Activated T-helper 9 cell treated with anti-CD3 and anti-CD28 coated beads, Interleukin-2, amount 50 U/mL, for 16 hours (primary cell): ENCODE measurements at regions not wholly inside any gene's neighbourhood (a gene's known extent, or its start where the extent isn't known, plus 50 kb on each side); places are given as distances from the start of the nearest gene placed in this dataset.
"Not testable (repeated sequence)": the region's sequence is repeated elsewhere in the genome, so short reads cannot be mapped to it uniquely, and the experiment has no call there.

Experiments used
- DNase-seq: peaks from one replicate; pipeline ENCODE4 v3.0.0-alpha.2; 2020; ENCODE audit warnings: low read depth

DNA sequence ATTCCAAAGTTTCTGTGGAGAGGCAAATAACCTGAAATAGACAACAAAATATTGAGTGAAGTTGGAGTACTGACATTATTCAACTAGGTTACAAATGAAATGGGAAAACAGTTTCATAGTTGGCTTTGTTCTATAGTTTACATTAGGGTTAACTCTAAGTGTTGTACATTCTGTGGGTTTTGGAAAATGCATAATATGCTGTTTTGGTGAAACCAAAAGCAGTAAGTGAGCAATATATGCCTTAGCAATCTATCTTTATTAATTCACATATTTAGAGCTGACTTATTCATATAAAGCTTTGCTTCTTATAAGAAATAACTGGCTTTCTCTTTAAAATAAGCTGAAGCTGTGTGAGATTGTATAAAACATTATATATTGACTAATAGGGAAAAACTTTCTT, 157.5 kb upstream of the AHI1 start:
- no peak for DNase-seq

DNA sequence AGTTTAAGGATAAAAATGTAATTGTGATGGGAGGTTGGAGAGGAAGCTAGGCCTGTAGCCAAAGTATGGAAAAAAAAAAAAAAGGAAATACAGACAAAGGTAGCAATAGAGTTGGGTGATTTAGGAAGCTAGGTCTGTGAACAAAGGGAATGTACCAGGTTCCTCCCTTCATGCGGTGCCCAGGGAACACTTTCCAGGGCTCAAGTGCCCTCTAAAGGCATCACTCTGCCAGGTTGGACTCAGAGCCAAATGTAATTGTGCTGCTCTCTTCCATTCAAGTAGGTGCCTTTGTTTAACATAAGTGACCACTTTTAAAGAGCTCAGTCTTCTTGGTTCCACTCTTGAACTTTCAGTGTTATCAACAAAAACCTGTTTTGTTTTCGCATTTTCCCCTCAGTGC, 159.7 kb upstream of the AHI1 start:
- no peak for DNase-seq

DNA sequence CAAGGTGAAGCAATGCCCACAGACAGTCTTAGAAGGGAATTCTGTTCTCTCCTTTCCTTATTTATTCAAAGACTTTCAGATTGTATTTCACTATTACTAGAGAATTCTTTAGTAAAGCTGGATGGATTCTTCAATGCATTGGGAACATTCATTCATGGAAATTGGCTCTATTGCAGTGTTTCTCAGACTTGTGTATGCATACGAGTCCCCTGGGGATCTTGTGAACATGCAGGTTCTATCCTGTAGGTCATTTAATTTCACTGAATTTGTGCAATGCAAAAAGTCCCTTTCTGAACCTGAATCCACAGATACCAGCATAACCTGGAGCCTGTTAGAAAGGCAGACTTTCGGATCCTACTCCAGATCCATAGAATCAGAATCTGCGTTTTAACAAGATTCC, 160.9 kb upstream of the AHI1 start:
- no peak for DNase-seq

DNA sequence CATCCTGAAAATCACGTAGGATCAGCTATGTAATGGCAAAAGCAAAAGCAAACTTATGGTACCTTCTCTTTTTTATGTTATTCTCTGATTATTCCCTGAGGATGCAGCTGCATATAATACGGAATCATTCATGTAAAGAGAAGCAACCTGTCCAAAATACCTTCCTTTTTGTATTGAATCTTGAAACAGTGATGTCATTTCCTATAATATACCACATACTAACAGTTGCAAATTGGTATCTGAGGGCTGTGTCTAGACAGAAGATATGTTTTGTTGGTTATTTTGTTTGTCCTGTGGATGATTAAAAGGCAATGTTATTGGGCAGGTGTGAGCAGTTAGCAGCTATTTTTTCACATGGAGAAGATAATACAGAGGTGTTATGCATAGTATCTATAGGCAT, 161.4 kb upstream of the AHI1 start:
- no peak for DNase-seq

DNA sequence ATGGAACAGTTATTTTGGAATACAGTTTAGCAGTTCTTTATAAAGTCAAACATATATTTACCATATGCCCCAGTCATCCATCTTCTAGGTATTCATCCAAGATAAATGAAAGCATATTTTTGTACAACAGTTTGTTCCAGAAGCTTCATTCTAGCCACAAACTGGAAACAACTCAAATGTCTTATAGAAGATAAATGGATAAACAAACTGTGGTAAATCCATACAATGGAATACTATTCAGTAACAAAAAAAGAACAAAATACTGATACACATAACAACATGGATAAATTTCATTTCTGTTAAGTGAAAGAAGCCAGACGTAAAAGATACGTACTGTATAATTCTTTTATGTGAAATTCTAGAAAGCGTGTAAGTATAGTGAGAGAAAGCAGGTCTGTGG, 167.0 kb upstream of the AHI1 start:
- no peak for DNase-seq

DNA sequence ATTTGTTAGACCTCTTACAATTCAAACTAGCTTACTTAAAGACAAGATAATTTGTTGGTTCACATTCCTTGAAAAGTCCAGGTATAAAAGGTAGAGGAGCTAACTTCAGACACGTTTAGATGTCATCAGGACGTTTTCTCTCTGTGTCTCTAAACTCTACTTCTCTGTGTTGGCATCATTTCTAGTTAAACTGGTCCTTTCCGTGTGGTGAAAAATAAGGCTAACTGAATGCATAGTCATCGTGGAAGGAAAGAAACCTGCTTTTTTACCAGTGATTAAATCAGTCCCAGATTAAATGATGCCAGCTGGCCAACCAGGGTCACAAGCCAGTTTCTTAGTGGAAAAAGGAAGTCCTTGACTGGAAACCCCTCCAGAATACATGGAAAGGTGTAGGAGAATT, 168.4 kb upstream of the AHI1 start:
- no peak for DNase-seq

DNA sequence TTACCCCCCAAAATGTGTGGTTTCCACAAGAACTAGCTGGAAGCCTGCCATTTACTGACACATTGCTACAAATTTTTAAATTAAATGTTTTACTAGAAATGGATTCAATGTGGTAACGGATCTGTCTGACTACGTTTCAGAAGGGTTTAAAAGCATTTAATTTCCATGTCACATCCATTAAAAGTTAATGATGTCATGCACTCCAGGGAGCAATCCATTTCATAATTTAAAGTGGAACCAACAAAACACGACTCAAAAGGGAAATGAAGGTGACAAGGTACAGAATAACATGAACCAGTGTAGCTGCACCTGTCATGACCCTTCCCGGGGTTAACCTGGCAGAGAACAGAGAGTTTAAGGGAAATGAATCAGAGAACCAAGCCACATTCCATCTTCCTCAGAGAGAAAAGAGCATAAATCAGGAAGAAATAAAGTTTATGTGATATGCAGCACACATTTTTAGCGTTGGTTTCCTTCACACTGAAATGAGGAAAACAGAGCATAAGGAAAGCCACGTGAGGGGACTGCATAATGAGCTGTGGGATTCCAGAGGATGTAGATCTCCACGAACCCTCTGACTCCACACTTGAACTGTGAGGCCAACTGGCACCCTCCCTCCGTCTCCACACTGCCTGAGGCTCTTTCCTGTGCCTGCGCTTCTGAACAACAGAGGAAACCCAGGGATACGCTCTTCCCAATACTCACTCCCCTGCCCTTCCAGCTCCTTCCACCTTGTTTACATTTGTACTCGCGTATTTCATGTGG, 170.3 kb upstream of the AHI1 start:
- no peak for DNase-seq

DNA sequence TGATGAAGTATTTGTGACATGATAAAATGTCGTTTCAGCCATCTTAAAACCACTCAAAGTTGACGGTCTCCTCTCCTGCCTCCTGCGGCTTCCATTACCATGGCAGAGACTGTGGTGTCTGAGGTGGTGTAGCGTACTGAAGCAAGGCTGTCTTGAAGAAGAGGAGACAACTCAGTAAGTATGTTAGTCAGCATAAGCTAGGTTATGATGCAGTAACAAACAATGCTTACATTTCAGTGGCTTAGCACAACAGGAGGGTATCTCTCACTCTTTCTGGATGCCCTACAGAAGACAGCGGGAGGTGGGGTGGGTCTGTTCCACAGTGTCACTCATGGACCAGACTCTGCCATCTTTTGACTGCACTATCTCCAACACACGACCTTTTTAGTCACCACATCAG, 174.7 kb upstream of the AHI1 start:
- no peak for DNase-seq

DNA sequence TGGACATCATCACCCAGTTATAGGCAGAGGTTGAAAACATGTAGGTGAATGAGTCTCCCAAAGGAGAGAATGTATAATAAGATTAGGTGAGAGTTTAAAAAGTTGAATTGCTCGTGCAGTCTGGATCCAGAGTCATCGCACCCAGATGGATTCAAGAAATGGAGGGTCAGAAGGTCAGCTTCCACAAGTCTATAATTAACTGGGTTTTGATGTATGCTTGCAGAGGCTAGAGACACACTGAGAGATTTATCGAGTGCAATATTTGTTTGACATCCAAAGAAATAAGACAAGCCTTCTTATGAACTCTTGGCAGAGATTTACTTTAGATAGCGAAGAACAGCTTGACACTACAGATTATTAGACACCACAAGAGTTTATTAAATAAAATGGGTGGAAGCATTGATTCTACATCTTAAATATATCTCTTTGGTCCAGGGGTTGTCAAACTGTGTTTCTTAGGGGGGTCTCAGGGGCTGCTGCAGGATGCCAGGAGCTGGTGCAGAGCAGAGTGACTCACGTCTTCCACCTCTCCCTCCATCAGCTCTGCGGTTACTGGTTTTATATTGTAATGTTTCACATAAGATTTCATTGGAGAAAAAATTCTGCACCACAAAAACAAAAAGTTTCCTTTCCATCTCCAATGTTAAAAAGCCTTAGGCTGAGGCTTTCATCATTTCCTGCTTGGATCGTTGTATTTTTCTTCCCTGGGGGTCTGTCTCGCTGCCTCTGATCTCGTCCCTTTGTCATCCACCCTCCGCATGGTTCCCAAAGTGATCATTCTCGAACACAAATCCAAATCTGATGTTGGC, 176.2 kb upstream of the AHI1 start:
- no peak for DNase-seq

DNA sequence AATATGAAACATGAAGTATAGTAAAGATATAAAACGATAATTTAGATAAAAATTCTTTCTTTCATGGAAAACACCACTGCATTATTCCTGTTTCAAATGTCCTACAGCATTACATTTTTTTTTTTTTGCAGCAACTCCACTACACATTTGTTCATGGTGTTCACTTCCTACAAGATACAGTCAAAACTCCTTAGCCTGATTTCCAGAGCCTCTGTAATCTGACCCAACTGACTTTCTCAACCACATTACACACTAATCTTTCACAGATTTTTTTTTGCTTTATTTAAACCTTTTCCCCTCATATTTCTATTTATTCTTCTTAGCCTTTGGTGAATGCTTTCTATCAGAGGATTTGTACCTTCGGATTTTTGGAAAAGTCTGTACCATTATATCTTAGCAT, 176.5 kb upstream of the PDE7B start:
- no peak for DNase-seq

DNA sequence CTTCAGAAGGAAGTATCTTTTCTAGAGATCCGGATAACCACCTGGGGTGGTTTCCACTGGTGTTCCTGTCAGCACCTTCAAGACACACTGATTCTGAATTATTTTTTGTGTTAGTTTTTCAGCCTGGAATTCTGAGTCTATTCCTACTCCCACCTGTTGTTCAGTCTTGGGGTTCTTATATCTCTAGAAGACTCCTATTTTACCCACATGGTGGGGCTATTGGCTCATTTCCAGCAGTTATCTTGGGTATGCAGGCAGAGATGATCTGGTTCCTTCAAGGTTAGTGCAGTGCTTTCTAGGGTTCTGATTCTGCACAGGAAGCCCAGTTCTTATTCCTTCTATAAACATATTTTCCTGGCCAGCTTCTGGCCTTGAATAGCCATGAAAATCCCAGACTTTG, 175.6 kb upstream of the PDE7B start:
- DNase-seq = no peak

DNA sequence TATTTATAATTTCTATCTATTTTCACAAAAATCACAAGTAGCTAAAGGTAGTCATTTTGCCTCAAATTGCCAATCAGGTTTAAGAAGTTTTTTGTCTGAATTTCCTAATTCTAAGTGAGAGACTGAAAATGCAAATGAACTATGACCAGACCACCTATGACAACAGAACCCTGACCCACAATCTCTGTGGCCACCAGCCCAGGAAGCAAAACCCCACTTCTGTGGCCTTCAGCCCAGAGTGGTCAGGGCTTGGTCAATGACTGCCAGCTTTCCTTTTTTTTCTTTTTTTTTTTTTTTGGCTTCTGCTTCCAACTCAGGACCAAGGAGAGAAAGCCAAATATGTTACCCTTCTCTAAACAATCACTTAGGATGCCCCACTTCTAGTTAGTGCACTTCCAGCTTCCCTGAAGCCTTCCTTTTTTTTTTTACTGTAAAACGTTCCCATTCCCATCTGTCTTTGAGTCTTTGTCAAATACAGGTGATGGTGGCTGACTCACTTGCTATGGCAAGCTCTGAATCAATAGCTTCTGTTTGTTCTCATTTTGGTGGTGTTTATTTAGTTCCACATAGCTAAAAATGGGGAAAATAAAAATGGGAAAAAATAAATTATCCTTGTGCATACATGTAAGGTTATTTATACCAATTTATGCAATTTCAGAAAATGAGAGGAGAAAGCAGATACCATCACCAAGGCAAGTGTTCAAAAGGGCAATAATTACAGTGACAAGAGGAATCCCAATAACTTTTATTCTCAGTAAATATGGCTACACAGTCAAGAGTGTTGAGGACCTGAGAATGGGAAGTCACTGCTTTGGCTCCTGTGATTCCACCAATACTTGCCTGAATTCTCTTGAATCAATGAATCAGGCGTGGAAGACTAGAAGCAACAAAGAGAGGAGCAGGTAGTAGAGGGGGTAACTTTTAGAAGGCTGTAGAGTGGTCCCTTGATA, 170.3 kb upstream of the PDE7B start:
- no peak for DNase-seq

DNA sequence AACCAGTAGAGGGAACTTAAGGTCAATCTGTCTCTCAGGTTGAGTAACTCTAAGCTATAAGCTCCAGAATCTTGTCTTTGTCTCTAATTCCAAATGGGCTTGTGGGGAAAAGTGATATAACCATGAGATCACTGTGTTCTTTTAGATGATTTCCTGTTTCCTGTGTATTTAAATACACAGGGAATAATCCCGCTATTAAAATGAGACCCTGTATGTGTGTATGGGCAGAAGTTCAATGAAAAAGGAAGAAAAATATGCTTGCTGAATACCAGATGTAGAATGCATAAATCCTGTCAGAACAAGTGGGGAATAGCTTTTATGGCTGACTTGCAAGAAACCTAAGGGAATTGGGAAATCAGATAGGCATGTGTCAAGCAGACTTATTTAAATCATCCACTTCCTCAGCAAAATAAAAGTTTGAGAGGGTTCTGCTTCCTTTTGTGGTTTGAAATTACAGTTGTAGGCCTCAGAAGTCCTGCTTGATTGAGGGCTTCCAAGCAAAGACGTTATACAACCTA, 164.7 kb upstream of the PDE7B start:
- no peak for DNase-seq

DNA sequence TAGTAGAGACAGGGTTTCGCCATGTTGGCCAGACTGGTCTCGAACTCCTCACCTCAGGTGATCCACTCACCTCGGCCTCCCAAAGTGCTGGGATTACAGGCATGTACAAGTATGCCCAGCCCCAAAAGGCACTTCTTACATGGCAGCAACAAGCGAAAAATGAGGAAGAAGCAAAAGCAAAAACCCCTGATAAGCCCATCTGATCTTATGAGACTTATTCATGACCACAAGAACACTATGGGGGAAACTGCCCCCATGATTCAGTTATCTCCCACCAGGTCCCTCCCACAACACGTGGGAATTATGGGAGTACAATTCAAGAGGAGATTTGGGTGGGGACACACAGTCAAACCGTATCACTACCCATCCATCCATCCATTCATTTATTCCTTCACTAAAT, 163.0 kb upstream of the PDE7B start:
- not testable (repeated sequence) for DNase-seq

DNA sequence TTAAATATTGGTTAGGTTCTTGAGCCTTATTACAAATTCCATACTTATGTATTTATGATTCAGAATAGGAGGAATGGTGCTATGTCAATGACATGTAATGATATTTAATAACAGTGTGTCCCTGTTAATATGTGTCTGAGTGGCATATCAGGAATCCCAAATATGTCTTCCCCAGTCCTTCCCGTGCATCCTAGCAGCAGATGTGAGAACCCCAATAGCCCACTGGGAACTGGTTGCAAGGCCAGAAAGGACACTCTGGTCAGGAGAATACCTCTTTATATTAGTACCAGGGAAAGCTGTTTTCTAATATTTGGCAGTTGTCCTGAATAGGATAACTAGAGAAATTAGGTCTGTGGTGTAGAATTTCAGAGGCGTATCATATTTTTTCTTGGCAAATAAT, 159.1 kb upstream of the PDE7B start:
- DNase-seq = no peak

DNA sequence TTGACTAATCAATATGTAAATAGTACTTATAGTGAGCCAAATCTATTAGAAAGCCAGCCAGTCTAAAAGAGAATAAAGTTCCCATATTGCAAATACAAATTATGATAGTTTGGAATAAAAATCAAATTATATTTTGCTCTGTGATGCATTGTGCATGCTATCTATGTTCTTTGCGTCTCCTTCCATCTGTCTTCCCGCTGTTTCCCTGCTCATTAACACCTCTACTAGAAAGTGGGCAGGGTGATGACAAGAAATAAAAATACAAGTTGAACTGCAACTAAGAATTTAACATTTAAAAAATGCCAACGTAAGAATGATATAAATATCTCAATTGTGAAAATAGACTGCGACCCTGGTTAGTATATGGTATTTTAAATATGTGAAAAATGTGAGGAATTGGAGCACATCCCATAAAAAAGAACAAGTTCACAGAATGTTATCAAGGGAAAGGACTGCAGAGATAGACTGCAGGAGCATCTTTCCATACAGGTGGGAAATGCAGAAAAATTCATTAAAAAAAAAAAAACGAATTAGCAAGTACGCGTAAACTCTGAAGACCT, 157.6 kb upstream of the PDE7B start:
- no peak for DNase-seq

DNA sequence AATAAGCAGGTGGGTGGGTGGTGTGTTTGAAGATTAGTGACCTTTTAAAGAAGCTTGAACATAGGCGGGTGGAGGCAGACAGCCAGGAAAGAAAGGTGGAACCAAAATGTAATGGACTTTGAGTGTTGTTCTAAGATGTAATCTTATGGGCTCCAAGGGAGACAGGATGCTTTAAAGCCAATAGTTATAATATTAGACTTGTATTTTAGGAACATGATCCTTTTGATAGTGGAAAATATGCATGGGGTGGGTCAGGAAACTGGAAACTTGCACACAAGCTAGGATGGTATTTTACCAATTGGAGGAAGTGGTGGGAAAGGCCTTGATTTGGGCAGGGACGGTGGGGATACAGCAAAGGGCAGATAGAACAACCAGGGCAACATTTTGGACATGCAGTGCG, 151.8 kb upstream of the PDE7B start:
- DNase-seq = no peak

DNA sequence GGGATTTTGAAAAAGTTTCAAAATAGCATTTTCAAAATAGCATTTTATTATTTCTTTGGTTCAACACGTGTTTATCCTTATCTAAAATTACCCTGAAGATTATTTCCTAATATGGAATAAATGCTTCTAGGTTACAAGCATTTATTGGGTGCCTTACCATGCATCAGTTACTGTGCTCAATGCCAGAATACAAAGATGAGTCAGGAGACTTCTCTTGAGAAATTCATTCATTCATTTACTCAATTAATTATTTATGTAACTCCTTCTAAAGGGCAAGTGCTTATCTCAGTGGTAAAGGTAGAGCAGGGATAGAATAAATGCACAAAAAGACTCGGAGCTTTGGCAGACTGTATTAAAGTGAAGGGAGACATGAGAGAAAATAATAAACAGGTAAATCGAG, 150.1 kb upstream of the PDE7B start:
- DNase-seq = no peak

DNA sequence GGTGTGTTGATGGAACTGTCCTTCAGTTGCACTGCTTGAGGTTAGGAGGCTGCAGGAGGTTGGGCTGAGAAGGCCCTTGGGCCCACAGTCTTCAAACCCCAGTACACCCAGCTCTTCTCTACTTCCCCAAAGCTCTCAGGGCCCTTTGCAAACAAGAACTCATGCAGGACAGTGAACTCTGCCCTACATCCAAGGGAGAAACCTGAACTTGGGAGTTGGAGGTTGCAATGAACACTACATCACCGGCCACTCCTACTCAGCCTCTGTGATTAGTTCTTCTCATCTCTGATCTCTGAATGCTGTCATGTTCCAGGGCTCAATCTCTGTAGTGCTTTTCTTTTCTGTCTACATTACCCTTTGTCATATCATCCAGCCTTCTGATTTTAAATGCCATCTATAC, 148.5 kb upstream of the PDE7B start:
- no peak for DNase-seq

DNA sequence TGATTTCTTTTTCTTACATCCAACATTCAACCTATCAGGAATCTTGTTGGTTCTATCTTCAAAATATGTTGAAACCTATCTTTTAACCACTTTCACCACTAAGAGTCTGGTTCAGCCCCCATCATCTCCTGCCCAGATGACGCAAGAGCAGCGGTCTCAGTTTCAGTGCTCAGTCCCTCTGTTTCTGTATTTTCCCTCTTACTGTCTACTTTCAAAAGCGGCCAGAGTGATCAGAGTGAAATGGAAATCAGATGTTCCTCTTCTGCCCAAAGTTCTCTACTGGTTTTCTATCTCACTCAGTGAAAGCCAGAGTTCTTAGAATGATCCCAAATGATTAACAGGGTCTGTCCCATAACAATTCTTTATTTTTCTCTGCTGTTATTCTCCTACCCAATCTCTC, 147.9 kb upstream of the PDE7B start:
- no peak for DNase-seq

DNA sequence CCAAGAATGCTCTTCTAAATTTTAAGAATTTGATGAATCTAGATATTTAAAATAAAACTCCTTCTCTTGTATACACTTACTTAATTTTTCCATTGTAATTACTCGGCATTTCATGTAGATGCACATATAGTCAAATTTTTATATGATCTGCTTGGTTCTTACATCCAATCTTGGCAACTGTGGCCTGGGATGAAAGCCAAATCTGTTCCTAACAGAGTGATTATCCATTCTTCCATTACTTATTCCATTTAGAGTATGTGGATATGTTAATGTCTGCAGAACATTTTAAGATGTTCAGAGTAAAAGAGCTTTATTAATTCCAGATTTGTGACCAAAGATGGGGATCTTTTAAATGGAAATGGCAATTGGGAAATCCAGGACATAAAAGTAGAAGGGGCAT, 144.1 kb upstream of the PDE7B start:
- DNase-seq = no peak

DNA sequence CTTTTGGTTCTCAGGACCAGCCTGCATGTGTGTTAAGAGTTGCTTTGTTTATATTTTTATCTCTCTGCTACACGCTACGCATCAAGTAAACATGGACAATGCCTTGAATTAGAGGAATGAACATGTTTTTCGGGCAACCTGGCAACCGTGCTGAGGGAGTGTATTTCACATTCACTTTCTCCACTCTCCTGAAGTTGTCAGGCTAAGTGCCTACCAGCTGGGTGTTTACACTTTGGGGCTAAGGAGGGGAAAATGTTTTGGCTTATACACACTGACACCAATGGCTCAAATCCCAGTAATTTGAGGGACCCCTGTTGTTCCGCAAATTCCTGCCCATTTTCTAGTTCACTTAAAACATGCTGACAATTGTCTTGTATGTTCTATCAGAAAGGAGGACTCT, 141.5 kb upstream of the PDE7B start:
- no peak for DNase-seq
